Urothelium cell line (cell line): ENCODE measurements at regions not wholly inside any gene's neighbourhood (a gene's known extent, or its start where the extent isn't known, plus 50 kb on each side); places are given as distances from the start of the nearest gene placed in this dataset.

Experiments
- DNase-seq: peaks from one replicate; pipeline ENCODE4 v3.0.0; 2011; ENCODE audit warnings: low spot score, mixed read lengths
- FAIRE-seq: peaks from 2 replicates; lab custom pipeline; 2011; peaks lifted over from hg19 to GRCh38; lab: Jason Lieb, UNC

GRCh38 chr5:97538912-97539311 is 355.9 kb upstream of the RIOK2 start:
- no peak for DNase-seq
- FAIRE-seq = no peak

DNA sequence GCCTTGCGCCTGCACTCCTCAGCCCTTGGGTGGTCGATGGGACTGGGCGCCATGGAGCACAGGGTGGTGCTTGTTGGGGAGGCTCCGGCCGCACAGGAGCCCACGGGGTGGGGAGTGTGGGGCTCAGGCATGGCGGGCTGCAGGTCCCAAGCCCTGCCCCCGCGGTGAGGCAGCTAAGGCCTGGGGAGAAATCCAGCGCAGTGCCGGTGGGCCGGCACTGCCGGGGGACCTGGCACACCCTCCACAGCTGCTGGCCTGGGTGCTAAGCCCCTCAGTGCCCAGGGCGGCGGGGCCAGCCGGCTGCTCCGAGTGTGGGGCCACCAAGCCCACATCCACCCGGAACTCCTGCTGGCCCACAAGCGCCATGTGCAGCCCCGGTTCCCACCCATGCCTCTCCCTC is 358.8 kb upstream of the RIOK2 start:
- FAIRE-seq (no peak), DNase-seq (no peak)

DNA sequence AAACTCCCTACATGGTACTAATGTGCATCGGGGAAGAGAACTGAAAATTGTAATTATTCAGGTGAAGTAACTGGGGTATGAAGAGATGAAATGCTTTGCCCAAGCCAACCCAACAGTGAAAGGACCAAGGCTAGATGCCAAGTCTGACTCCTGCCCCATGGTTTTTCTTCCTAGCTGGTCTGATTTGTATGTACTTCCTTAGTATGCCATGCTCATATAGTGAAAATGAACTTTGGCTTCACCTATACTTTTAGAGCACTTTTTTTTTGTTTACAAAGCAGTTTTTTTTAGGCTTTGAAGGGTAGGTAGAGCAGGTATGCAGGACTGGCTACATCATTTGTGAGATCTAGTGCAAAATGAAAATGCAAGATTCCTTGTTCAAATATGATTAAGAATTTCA is 359.4 kb upstream of the RIOK2 start:
- DNase-seq (no peak), FAIRE-seq (no peak)

GRCh38 chr5:97543166-97543565 is 360.1 kb upstream of the RIOK2 start:
- FAIRE-seq (no peak), DNase-seq (no peak)

DNA sequence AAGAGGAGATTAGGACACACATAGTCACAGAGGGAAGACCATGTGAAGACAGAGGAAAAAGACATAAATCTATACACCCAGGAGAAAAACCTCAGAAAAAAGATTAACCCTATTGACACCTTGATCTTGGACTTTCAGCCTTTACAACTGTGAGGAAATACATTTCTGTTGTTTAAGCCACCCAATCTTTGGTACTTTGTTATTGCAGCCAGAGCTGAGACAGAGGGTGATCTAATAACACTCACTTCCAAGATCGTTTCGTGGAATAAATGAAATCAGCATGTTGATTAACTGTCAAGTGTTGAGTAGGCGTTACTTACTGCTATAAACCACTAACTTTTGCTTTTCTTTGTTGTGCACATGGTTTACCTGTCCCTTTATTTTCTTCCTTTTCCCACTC is 361.2 kb upstream of the RIOK2 start:
- DNase-seq (no peak), FAIRE-seq (no peak)

DNA sequence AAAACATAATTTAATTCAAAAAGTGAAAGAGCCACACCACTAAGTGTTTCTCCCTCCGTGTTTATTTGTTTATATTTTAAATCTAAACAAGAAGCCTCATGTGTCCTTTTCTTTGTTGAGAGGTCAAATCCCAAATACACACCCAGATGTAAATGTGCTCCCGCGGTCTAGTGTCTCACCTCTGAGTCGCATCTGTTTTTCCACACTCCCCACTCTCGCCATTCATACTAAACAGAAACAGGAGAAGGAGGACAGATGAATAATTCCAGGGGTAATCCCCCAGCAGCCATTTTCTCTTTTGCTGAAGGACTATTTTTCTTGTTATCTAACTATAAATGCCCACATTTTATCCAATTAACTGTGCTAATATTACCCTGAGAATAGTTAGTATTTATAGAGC is 361.6 kb upstream of the RIOK2 start:
- no peak for DNase-seq

GRCh38 chr5:97545446-97545845 is 362.4 kb upstream of the RIOK2 start:
- FAIRE-seq (no peak), DNase-seq (no peak)

More for the DNA sequence above, 361.6 kb upstream of the RIOK2 start:
- FAIRE-seq = no peak

GRCh38 chr5:97545886-97546535 is 363.0 kb upstream of the RIOK2 start:
- FAIRE-seq (no peak), DNase-seq (no peak)

DNA sequence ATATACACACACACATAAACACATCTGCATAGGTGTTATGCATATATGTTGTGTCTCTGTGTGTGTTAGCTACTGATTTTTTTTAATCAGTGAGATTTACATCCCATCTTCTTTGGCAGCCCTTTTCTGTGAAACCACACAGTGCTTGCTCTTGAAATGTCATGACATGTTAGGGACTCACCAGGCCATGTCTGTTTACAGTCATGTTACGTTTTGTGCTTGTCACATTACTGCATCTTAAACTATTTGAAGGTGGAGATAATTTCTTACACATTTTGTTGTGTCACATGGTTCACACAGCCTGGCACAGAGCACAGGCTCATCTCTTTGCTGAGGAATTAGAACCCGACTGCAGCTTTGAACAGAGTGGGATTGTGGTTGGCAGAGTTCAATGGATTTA is 364.4 kb upstream of the RIOK2 start:
- no peak for DNase-seq
- FAIRE-seq = no peak

DNA sequence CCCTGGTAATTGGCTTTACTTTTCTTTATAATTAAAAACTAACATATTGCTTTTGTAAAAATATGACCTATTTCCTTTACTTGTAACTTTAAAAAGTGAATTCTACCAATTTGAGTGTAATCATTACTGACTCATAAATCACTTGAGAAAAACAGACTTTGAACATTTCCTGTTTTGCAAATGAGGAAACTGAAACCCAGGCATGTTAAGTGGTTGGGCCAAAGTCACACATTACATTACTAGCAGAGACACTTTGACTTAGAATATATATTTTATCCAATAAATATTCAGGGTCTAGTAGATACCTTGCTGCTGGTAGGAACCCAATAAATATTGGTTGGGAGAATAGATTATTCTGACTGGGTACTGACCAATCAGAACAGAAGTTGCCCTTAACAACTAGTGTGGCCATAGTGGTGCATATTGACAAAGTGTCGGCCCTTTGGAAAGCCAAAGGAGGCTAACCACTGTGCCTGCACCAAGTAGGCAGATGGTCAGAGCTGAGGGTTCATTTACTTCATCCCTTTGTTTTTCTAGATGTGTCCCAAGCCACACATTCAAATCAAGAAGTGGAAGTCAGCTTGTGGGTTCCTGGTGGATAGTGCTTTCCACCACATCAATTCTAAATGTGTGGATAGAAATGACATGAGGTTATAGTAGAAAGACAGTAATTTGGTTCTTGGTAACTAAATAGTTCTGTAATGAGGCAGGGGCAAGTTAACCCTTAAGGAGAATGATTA is 365.1 kb upstream of the RIOK2 start:
- FAIRE-seq = no peak
- no peak for DNase-seq

GRCh38 chr5:97548739-97549080 is 365.7 kb upstream of the RIOK2 start:
- DNase-seq (no peak), FAIRE-seq (no peak)

GRCh38 chr5:97549496-97549895 is 366.4 kb upstream of the RIOK2 start:
- DNase-seq (no peak), FAIRE-seq (no peak)

DNA sequence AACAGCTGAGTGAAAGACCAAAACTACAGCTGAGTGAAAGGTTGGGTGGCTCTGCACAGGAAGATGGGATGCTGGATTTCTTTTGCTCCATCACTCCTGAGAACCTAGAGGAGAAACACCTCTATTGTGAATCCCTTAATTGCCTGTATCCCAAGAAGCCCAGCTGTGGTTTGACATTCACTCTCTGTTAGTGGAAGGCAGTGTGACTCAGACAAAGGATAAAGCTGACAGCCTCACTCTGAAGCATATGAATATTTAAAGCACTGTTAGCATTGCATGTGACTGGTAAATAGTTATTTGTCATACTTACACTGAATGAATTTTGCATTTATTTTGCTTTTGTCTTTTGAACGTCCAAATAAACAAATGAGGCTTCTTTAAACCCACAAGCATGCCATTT is 367.1 kb upstream of the RIOK2 start:
- FAIRE-seq (no peak), DNase-seq (peak; percentile 7)

GRCh38 chr5:97550818-97551217 is 367.8 kb upstream of the RIOK2 start:
- DNase-seq (no peak), FAIRE-seq (no peak)

- DNase-seq (no peak), FAIRE-seq (no peak)
Observed at GRCh38 chr5:97553604-97554452, 370.8 kb upstream of the RIOK2 start.

DNA sequence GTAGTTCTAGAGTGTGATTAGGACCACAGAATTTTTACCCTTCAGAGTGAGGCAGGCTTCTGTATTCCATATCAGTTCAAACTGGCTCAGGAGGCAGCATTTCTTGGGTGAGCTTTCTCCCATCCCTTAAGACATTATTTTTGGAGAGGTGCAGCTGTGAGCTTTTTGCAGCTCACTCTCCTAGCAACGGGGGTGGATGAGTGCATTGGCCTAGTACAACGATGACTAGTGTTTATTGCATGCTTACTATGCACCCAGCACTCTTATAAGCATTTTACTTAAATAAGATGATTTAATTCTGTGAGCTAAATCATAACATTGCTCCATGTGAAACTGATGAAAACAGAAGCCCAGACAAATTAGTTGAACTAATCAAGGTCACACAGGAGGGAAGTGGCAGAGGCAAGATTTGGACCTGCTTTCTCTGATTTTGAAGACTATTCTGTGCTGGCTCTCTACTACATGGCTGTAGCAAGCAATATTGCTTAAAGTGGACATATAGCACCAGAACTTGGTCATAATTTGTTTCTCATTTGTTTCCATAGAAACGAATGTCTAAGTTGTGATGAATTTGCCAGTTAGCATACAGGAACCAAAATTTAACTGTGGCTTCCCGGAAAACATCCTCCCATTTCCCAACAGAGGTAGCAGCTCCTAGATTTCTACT is 372.1 kb upstream of the RIOK2 start:
- DNase-seq (no peak), FAIRE-seq (no peak)

GRCh38 chr5:97555644-97555981 is 372.6 kb upstream of the RIOK2 start:
- FAIRE-seq (no peak), DNase-seq (no peak)

DNA sequence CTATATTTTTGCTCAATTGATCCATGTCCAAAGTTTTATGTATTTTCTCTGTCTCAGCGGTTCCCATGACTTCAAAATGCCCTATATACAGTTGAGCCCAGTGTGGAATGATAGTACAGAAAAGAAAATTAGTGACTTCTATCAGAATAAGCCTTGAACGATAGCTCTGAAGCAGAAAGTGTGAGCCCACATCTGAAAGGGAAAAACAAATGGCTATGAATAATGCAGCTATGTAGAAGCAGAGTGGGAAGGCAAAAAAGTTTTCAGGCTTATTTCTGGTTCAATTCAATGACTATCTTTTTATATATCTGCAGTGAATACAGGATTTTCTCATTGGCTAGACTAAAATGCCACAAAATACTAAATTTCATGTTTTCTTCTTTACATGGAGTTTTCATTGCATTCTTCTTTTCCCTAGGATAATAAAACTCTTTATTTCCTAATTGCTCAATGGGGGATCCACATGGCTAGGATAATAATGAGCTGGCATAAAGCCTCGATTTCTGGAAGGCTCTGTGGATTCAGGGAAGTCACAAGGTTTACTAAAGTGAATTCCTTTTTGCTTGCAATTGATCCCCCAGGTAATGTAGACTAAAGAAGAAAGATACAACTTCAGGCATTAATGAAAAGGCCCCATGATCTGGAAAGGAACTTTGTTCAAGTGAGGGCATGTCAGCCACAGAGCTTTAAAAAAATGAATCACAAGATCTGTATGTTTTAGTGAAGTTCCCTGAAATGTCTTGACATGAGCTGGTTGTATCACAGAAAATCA is 377.0 kb upstream of the RIOK2 start:
- FAIRE-seq (no peak), DNase-seq (no peak)

- no peak for FAIRE-seq
- DNase-seq = no peak
Observed at GRCh38 chr5:97560599-97560993, 377.5 kb upstream of the RIOK2 start.

GRCh38 chr5:97563050-97563657 is 380.1 kb upstream of the RIOK2 start:
- no peak for FAIRE-seq
- no peak for DNase-seq
